ENCODE measurements at regions not wholly inside any gene's neighbourhood (a gene's known extent, or its start where the extent isn't known, plus 50 kb on each side); places are given as distances from the start of the nearest gene placed in this dataset.

DNA sequence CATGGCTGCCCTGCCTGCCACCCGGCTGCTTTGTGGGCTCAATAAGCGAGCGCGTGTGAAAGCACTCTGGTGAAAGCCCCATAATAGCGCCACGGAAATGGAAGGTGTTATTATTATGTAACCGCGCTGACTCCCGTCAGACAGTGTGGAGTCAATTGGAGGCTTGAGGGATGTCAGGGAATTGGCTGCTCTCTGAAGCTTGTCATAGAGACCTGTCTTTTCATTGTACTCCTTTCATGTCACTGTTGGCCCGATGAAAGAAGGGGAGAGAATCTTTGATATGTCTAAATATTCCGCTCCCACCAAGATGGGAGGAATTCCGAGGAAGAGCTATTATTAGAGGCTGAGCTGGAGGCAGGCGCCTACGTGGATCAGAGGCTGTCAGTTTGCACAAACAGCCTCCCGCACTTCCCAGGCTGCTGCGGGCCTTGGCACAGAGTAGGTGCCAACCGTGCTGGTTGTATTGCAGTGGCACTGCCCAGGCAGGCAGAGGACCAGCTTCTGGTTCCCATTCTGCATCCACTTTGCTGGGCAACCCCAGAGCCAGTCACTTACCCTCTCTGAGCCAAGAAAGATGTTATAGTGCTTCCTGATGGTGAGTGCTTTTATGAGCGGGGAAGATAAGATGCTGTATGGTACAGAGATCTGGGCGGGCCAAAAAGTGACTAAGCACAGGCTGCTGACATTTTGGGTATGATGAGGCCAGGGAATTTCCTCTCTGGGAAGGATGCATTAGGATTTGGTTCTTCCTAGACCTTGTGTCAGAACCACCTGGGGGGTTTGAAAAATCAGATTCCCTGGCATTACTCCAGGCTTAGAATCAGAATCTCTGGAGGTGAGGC, 151.4 kb downstream of the RPS24 start:
- DNase-seq (ENCODE audit: low read depth in 4 of 4, low spot score in 2 of 4), result no peak

GRCh38 chr10:78185693-78186055, 152.0 kb downstream of the RPS24 start:
- DNase-seq (ENCODE audit: low read depth in 4 of 4, low spot score in 2 of 4), result no peak

DNA sequence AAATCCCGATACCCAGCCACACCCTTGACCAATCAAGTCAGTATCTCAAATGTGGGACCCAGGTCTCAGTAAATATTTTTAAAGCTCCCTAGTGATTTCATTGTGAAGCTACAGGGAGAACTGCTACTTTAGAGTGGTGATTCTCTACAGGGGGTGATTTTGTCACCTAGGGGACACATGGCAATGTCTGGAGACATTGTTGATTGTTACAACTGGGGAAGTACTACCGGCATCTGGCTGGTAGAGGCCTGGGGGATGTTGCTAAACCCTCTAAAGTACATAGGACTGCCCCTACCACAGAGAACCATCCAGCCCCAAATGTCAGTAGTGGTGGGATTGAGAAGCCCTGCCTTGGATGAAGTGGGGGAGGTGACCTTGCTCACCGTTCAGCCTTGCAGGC, 152.9 kb downstream of the RPS24 start:
- DNase-seq (ENCODE audit: low read depth in 4 of 4, low spot score in 2 of 4), result no peak

GRCh38 chr10:78187371-78187770, 153.7 kb downstream of the RPS24 start:
- no peak for DNase-seq (ENCODE audit: low read depth in 4 of 4, low spot score in 2 of 4)

- no peak for DNase-seq (ENCODE audit: low read depth in 4 of 4, low spot score in 2 of 4)
Measured at GRCh38 chr10:78188446-78188845, 154.8 kb downstream of the RPS24 start.

DNA sequence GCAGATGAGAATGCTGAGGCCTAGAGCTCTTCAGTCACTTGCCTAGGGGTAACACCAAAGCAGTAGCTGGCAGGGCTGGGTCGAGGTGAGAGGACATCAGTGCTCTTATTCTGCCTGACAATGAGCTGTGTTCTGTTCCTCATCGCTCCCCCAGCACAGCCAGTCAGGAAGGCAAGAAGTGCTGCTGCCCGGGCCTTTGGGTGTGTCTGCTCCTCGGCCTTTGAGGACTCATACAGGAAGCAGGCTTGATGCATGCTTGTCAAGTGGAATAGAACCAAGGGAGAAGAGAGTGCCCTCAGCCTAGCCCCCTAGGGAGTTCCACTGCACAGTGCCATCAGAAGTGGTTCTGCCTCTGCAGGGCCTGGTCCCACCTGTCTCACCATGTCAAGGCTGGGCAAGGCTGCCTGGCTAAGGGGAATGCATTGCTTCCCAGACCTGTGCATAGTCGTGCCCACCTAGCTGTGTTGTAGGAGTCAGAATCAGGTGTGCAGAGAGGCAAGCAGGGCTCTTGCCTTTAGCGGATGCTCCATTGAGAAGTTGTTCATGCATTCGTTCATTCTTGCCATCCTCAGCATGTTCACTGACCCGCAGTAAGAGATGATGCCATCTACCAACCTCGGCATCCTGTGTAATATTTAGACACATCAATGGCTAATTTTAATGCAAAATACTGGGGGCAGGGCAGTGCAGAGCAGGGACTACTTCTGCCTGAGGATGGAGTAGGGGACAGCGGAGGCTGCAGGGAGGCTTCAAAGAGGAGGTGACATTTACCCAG, 156.6 kb downstream of the RPS24 start:
- no peak for DNase-seq (ENCODE audit: low read depth in 4 of 4, low spot score in 2 of 4)

DNA sequence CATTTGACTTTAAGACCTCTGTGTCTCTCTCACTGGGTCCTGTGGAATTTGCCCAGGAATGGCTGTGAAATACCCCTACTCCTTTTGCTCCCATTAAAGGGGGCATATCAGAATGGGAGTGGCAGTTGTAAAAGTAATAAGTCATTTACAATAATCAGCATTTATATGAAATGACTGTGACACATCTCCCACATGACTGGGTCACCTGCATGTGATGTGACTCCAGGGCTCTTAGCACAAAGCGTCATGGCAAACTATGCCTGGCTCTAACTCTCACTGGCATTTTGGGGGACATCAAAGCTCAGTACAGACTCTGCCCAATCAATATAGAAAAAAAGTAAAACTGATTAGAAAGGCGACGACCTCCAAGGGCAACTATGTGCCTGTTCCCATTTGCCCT, 157.6 kb downstream of the RPS24 start:
- DNase-seq (ENCODE audit: low read depth in 4 of 4, low spot score in 2 of 4), result no peak

GRCh38 chr10:78193189-78193588, 159.5 kb downstream of the RPS24 start:
- DNase-seq (ENCODE audit: low read depth in 4 of 4, low spot score in 2 of 4), result no peak

DNA sequence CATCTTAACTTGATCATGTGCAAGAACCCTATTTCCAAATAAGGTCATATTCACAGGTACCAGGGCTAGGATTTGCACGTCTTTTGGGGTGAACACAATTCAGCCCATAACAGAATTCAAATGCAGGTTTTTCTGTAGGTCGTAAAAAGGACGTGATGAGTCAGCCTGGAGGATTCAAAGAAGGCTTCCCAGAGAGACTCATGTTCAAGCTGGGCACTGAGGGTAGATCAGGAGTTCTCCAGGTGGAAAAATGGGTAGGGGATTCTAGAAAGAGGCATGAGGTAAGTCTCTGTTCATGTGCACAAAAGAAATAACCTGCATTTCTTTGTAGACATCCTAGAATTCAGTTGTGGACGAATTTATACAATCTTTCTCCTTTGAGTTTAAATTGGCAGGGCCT, 160.4 kb downstream of the RPS24 start:
- no peak for DNase-seq (ENCODE audit: low read depth in 4 of 4, low spot score in 2 of 4)

GRCh38 chr10:78194539-78195402, 161.1 kb downstream of the RPS24 start:
- no peak for DNase-seq (ENCODE audit: low read depth in 4 of 4, low spot score in 2 of 4)

DNA sequence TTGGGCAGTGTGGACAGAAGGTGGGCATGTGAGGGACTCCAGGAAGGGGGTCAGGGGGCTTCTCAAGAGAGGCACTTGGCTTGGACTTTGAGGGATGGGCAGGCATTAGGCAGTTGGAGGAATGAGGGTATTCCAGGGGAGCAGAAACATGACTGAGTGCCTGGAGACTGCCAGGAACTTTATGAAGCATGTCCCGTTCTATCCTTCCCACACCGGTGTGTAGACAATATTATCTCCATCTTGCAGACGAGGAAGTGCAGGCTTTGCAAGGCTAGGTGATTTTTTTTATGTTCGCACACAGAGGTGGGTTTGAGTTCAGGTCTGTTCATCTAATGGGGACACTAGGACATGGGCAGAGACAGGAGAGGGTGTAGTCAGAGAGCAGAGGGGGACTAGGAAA, 162.7 kb downstream of the RPS24 start:
- no peak for DNase-seq (ENCODE audit: low read depth in 4 of 4, low spot score in 2 of 4)

- no peak for DNase-seq (ENCODE audit: low read depth in 4 of 4, low spot score in 2 of 4)
Measured at GRCh38 chr10:78196964-78197363, 163.3 kb downstream of the RPS24 start.

DNA sequence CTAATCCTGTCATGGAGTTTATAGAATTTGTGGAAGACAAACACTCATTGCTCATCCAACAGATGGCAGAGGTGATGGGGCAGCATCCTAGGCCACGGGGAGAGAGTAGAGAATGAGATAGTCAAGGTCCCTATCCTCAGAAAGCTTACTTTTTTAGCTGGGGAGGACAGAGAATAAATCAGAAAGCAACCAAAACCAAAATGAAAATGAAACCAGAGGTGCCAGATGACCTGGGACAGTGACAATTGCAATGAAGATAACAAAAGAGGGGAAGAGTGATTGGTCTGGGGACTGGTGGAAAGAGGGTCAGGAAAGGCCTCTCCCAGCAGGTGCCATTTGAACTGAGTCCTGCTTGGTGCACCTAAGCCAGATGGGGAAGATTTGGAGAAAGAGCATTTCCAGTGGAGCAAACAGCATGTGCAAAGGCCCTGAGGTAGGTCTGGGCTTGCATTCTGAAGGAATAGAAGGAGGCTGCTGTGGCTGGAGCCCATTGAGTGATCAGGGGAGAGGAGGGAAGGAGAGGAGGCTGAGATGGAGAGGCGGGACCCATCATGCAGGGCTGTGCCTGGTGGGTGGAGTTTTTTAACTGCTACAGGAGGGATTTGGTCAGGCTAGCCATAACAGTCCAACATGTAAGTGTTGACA, 164.1 kb downstream of the RPS24 start:
- no peak for DNase-seq (ENCODE audit: low read depth in 4 of 4, low spot score in 2 of 4)

DNA sequence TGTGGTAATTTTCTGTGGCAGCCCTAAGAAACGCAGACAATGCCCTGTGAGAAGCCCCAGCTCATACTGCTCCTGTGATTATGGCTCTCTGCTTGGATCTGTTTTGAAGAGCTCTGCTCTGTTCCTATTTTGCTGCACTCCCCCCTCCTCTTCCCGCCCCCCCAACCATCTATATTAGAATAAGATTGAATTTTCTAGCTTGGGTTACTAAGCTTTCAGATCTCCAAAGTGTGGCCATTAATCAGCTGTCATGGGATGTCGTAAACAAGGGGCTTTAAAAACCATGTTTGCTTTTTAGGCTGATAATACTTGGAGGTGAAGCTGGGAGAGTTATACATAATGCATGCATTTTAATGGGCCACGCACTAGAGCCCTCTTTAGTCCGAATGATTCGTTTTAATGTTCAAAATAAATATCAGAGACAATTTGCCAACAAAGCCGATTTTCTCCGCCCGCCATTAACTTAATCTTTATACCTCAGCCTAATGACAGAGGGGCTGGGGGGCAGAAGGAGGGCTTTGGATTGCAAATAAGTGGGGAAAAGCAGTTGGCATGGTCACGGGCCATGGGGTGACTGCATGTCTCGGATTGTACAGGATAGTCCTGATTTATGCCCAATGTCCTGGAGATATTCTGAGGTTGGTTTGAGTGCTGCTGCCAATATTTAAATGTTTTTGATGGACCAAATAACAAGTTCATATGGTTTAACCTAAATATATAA, 165.5 kb downstream of the RPS24 start:
- peak in 1 of 4 donors; percentile 59 for DNase-seq (ENCODE audit: low read depth in 4 of 4, low spot score in 2 of 4)

GRCh38 chr10:78199759-78200158, 166.1 kb downstream of the RPS24 start:
- DNase-seq (ENCODE audit: low read depth in 4 of 4, low spot score in 2 of 4), result no peak

GRCh38 chr10:78200686-78201085, 167.0 kb downstream of the RPS24 start:
- no peak for DNase-seq (ENCODE audit: low read depth in 4 of 4, low spot score in 2 of 4)

- no peak for DNase-seq (ENCODE audit: low read depth in 4 of 4, low spot score in 2 of 4)
Measured at GRCh38 chr10:78202386-78202785, 168.7 kb downstream of the RPS24 start.

DNA sequence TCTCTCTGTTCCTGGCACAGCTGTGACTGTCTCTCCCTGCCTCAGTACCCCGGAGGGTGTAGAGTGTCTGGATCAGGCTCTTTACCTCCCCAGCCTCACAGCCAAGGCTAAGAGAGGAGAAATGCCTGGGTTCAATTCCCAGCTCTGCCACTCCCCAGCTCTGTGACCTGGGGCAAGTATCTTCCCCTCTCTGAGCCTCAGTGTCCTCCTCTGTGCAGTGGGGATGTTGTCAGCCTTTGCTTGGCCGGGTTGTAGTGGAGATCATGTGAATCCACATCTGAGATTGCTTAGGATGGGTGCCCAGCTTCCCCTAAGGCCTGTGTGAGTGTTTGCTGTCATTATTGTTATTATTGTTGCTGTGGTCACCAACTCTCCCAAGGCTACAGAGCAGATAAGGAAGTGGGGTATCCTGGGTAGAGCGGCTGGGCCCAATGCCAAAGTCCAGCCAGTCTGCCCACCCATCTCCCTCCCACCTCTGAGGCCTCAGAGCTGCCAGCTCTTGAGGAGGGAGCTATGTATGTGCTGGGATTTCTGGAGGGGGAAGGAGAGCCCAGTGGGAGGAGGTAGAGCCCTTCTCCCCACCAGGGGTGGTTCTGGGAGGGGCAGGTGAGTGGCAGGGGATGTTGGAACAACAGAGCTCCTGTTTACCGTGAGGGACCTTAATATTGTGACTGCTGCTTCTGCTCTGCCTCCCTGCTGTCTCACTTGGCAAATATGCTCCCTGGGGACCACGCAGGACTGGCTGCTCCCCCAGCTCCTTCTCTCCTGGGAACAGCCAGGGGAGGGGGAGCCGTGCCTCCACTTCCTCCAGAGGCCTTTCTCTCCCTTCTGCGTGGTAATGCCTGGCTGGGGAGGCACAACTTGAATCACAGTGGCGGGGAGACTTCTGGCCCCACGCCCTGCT, 170.5 kb downstream of the RPS24 start:
- DNase-seq (ENCODE audit: low read depth in 4 of 4, low spot score in 2 of 4), result no peak

- no peak for DNase-seq (ENCODE audit: low read depth in 4 of 4, low spot score in 2 of 4)
Measured at GRCh38 chr10:78205457-78206016, 171.9 kb downstream of the RPS24 start.
